CD4-positive, alpha-beta T cell treated with Interleukin-1 beta for 1 hour (primary cell): ENCODE measurements at regions not wholly inside any gene's neighbourhood (a gene's known extent, or its start where the extent isn't known, plus 50 kb on each side); places are given as distances from the start of the nearest gene placed in this dataset.
"Not testable (repeated sequence)": the region's sequence is repeated elsewhere in the genome, so short reads cannot be mapped to it uniquely, and the experiment has no call there.

Source experiments
- DNase-seq, 2 donors: peaks; one replicate each; pipeline ENCODE4 v3.0.0-alpha.2; 2020 to 2022

DNA sequence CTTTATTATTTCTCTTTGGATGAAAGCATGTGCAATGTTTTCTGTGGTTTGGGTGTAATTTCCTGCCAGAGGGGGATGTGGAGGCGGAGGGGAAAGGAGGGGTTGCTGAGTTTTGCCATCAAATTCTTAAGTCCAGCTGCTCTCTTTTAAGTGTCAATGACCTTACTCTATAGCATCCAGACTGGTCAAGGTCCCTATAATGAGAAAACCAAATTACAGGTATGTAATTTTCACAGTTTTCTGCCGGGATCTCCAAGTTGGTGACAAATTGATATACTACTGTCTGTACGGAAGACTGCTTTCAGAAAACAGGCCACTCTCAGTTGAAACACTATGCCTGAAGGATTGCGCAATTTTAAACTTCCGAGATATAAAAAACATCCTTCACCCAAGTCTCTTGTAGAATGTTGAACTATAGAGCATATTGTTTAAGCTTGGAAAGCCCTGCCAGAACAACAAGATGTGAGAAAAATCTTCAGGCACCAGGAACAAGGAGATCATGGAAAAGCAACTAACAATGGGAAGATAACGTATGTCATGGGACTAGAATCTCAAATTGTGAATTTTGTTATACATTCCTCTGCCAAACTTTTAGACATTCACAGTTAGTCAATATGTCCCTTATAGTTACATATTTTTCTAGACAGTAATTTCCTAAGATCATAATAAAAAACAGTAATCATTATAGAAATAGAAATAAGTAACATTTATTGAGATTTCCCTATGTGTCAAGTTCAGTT, 300.7 kb upstream of the SATB1 start:
- DNase-seq = peak; percentile 25 to 63

DNA sequence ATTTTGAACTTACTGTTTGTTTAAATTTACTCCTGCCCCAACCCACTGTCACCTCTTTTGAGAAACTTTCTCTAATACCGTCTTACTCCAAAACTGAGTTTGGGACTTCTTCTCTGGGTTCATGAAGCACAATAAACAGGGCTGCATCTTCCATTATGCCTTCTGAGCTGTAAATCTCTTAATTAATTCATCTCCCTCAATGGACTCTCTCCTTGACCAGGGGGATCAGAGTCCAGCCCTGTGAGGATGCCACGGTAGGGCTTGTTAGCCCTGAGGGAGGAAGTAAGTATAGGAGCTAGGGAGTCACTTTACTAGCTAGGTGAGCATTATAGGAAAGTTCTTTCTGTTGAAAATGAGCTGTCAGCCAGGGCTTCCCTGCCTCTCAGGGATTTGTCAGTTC, 299.3 kb upstream of the SATB1 start:
- DNase-seq = no peak

DNA sequence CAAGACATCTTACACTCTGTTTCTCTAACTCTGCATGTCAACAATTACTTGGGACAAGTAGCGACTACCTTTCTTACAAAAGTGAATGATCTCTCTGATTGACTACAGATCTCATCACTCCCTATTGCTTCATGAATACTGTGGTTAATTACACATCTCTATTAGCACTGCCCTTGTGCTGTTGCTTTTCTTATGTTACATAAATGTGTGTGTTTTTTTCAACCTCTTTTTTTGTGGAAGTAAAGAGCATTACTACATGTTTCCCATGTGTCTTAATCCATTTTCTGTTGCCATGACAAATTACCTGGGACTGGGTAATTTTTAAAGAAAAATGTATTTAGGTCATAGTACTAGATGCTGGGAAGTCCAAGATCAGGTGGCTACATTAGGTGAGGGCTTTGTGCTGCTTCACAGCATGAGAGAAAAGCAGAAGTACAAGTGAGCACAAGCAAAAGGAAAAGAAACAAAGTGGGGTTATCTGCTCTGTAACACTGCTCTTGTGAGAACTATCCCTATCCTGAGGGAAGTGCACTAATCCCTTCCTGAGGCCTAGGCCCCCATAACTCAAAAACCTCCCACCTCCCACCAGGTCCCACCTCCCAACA, 298.2 kb upstream of the SATB1 start:
- DNase-seq = no peak

DNA sequence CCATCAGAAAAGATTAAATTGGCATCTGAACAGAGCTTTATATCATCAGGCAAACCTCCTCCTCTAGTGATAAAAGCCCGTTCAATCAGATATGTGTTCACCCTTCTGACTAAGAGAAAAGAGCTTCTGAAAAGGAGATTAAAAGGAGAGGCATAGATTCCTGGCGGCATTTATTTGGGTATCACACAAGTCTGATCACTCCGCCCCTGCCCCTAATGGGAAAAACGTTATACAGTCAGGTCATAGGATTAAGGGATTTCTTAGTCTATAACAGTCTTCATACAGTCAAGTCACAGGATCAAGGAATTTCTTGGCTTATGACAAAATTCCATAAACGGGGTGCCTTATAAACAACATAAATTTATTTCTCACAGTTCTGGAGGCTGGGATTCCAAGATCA, 295.4 kb upstream of the SATB1 start:
- DNase-seq = no peak

DNA sequence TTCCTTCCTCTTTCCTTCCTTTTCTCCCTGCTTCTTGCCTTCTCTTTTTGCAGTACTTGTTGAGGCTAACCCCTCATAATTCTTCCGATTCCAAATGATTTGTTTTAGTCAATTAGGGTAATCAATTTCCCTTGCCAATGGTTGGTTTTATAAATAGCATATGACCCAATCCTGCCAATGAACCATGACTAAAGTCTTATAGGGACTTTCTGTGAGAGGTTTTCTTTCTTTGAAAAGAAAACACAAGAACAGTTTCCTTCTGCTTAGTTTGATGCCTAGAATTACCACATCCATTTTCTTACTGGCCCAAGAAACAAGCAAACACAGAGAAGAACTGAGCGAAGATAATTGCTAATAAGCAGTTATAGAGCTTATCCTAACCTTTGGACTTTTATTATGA, 292.5 kb upstream of the SATB1 start:
- DNase-seq = no peak

DNA sequence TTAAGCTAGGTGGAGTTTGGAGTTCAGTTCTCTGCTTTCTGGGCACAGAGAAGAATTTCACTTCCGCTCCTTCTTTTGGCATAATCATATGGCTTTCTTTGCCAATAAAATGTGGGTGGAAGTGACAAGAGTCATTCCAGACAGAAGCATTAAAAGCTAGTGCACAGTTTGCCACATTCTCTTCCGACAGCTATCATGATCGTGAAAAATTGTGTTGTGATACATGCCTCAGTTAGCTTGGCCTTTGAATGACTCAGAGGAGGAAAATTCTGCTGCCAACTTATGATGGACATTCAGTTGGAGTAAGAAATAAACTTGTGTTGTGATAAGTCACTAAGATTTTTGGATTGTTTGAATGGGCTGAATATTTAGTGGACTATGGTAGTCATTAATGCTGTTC, 291.7 kb upstream of the SATB1 start:
- no peak for DNase-seq

DNA sequence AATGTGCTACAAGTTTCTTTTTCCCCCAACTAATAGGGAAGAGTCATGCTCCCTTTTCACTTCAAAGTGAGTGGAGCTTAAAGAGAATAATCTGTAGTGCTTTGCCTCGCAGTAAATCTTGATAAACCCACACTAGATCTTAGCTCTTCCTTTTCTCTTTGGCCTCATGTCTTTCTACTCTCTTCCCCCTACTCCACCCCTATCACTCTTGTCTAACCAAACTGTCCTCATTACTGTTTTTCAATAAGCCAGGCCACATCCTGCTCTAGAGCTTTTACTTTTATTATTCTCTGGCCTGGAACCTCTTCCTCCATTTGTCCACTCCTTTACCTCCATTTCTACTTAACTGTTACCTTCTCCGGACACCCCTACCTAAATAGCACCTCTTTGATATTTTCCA, 291.0 kb upstream of the SATB1 start:
- no peak for DNase-seq

DNA sequence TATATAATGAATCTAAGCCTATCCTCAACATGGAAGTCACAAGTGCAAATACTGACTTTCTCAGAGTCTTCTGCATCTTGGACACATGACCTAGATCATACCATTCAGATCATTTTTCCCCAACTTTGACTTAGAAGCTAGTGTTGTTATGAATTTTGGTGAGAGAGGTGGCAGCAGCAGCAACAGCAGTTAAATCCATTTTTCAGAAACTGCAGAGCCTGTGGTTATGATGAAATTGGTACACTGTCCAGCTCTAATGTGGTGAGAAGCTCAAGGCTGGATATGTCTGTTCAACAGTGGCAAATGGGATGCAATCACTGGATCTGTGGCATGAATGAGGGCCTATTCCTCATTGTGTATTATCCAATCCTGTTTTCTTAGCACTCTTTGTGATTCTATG, 290.1 kb upstream of the SATB1 start:
- no peak for DNase-seq

DNA sequence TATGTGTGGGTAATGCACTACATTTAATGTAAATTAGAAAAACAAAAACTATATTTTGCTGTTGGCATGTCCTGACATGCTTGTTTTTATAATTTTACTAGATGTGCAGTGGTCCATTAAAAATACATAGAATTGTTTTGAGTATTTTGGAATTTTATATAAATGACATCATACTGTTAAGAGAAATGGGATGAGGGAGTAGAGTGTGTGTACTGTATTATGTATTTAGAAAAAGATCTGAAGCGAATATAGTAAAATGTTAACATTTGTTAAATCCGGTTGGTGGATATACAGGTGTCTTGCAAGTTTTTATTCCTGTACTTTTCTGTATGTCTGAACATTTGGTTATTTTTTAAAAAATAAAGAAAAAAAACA, 288.4 kb upstream of the SATB1 start:
- no peak for DNase-seq

DNA sequence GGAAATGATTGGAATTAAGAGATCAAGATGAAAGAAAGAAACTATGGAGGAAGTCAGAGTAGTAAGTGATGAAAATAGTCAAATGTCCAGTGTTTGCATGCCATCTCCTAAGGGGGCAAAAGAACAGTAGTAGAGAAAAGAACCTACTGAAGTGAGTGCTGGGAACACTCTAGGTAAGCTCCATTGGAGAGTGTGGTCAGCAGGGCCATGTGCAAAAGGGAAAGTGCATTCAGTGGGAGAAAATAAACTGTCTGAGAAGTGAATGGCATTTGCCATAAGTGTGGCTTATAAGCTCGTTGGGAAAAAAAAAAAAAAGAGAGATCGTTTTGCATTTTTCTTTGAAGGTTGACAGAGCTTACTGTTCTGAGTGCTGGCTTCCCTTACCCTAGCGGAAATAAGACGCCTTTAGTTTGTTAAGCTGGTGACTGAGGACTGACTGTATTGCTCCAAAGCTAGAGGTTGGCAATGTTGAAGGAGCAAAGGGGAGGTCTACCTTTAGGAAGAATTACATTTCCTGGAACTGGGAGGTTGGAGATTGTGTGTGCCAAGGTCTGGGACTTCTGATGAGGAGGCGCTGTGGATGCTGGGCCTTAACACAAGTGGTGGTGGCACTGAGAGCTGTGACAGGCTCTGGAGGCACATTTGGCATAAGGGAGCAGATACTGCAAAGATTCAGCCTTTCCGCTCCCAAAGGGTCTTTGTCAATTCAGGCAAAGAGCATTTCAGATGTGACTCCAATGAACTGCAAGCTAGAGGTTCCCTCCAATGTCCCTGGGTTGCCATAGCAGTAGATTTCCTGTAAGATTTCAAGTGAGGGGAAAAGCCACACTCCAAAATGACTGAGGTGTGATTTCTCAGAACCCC, 287.8 kb upstream of the SATB1 start:
- DNase-seq = peak in 1 of 2 donors; percentile 20

DNA sequence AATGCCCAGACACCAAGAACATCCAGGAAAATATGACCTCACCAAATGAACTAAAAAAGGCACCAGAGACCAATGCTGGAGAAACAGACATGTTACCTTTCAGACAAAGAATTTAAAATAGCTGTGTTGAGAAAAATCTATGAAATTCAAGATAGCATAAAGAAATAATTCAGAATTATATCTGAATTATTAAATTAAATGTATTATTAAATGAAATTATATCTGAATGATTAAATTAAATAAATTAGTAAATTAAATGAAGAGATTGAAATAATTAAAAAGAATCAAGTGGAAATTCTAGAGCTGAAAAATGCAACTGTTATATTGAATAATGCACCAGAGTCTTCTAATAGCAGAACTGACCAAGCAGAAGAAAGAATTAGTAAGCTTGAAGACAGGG, 279.2 kb upstream of the SATB1 start:
- DNase-seq = no peak

DNA sequence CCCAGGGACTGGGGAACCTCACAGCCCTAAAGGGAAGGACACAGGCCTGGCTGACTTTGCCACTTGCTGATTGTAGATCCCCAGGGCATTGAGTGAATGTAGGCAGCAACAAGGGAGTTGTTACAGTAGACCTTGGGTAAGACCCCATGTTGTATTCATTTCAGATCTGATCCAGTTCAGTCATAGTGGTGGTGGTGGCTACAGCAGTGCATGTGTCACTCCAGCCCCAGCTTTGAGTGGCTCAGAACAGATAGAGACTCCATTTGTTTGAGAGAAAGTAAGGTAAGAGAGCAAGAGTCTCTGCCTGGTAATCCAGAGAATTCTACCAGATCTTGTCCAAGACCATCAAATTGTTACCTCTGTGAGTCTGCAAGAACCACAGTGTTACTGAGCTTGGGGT, 278.7 kb upstream of the SATB1 start:
- no peak for DNase-seq

DNA sequence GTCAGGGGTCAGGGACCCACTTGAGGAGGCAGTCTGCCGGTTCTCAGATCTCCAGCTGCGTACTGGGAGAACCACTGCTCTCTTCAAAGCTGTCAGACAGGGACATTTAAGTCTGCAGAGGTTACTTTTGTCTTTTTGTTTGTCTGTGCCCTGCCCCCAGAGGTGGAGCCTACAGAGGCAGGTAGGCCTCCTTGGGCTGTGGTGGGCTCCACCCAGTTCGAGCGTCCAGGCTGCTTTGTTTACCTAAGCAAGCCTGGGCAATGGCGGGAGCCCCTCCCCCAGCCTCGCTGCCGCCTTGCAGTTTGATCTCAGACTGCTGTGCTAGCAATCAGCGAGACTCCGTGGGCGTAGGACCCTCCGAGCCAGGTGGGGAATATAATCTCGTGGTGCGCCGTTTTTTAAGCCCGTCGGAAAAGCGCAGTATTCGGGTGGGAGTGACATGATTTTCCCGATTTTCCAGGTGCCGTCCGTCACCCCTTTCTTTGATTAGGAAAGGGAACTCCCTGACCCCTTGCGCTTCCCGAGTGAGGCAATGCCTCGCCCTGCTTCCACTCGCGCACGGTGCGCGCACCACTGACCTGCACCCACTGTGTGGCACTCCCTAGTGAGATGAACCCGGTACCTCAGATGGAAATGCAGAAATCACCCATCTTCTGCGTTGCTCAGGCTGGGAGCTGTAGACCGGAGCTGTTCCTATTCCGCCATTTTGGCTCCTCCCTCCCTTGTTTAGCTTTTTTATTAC, 268.6 kb upstream of the SATB1 start:
- not testable (repeated sequence) for DNase-seq

DNA sequence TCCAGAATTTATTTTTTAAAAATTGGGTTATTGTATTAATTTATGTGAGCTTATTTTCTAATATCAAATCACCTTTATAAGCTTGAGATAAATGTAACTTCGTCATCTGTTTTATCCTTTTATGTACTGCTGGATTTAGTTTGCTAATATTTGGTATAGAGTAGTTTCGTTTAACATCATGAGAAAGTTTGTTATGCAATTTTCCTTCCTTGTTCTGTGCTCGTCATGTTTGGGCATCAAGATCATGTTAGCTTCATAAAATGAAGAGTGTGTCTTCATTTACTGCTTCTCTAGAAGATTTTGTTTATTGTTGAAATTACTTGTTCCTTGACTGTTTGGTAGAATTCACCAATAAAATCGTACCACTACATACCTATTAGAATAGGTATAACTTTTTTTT, 262.1 kb upstream of the SATB1 start:
- no peak for DNase-seq

DNA sequence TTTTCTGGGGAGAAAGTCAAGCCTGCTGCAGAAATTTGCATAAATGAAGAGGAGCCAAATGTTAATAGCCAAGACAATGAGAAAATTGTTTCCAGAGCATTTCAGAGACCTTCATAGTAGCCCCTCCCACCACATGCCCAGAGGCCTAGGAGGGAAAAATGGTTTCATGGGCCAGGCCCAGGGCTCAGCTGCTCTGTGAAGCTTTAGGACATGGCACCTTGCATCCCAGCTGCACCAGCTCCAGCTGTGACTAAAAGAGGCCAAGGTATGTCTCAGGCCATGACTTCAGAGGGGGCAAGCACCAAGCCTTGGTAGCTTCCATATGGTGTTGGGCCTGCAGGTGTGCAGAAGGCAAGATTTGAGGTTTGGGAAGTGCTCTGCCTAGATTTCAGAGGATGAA, 258.8 kb upstream of the SATB1 start:
- DNase-seq = no peak

DNA sequence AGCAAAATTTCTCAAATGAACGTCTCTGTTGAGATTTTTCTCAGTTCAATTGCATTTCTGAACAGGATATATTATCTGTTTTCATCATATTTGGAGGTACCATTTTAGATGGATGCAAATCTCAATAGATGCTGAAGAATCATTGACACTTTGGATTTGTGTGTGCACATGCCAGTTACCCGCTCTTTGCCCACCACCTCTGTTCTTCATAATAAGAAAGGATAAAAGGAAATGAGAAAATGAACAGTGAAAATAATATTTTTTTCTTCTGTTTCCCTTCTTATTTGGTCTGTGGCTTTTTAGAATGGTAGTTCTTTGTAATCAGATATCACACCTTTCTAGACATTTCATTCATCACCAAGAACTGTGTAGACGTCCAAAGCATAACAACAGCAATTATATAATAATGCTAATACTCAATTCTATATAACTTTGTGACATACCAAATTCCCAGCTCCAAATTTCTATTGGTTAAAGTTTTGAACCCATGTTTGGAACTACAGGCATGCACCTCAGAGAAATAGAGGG, 256.7 kb upstream of the SATB1 start:
- DNase-seq = no peak

DNA sequence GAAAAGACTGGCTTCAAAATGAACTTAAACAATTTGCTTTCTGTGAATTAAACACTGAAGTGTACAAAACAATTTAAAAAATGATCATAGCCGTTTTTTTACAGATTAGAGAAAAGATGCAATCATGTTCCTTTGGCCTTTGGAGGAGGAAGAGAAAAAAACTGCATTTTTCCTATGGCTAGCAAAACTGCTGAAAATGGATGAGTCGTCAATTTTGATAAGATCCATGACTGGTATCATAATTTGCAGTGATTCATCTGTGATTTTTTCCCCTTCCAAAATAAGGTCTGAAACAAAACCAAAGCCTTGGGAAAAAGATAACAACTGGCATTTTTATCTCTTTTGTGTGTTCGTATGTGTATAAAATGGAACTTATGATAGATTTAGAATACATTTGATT, 255.6 kb upstream of the SATB1 start:
- no peak for DNase-seq

DNA sequence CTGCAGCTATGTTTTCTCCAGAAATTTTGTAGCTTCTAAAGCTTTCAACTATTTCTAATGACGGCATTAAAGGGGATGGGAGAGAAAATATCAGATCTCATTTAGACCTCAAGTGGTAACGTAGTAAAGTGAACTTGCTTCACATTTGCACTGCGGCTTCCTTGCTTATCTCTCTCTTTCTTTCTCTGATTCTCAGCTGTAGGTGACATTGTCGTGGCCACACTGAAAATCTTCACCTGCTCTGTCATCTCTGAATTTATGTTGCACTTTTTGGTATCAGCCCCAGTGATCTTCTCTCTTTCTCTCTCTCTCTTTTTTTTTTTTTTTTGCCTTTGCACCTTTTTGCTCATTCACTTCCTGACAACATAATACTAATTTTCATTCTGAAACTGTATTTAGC, 254.1 kb upstream of the SATB1 start:
- DNase-seq = peak; percentile 30 to 50

DNA sequence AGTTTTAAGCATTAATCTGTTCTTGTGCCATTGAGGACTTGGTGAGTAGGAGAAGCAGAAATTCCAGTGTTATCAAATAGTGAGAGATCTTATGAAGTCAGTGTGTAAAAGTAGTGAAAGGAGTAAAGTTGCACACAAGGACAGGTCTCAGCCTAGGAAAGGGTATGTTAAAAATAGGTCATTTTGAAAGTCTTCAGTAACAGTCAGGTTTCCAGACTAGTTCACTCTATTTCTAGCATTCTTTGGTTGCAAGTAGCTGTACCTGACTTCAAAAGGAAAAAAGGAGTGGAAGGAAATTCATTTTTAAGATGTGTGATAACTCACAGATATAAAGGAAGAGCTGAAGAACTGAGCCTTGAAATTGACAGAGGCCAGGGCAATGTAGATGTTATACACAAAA, 250.1 kb upstream of the SATB1 start:
- no peak for DNase-seq

DNA sequence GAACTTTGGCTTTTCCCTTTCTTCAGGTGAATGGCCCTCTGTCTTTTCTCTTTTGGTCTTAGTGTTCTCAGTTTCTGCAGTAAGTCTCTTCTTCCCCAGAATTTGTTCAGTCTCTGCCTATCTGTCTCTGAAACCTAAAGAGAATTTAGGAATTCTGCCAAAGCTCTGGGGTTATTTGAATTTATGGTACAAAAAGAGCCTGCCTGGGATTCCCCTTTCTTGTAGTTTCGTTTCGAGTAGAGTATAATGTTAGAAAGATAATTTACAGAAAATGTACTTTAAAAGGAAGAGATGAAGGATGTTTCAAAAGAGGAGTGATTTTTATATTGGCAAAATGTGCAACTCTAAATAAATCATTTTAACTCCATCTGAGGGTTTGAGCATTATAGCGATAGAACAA, 247.4 kb upstream of the SATB1 start:
- no peak for DNase-seq

DNA sequence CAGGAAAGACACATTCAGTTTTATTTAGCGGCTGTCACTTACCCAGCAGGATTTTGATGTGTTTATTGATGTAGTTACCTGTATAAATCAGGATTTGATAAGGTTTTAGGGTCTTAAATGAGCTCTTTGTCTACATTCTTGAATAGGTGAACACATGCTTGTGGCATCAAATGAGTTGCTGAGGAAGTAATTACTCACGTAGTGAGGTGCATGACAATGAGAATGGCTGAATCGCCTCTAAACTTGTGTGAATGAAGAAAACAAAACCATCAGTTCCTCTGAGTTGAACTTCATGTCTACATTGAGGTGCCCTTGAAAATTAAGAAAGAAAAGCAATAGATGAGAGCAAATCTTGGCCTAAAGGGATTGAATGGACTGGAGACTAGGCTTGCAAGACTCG, 245.6 kb upstream of the SATB1 start:
- DNase-seq = no peak

DNA sequence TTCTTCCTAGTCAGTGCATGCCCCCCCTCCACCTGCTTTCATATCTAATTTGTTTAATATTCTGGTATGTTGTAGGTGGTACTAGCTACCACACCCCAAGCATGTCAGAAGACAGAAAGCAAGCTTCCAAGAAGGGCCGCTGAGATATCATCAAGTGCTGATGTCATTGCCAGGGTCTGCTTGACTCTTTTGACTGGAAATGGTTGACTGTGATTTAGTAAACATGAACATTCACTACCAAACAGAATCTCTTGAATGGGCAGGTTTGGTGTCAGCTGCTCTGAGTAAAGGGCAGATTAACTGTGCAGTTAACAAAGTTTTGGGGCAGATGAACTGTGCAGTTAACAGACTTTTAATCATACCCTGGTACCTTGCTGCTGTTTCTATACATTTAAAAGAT, 244.2 kb upstream of the SATB1 start:
- no peak for DNase-seq

DNA sequence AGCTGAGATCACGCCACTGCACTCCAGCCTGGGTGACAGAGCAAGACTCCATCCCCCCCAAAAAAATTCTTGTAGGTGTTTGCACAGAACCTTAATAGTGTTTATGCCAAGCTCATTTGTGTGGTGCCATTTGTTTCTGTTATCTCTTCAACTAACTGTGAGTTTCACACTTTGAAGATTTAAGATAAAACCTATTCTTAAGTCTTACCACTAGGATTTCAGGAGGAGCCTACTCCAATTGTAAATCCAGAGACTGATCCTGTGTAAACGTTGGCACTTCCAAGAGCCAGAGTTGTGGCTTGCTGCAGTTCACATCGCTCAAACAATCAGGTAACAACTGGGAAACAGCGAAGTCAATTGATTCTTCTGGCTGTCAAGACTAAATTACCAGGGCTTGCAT, 242.4 kb upstream of the SATB1 start:
- no peak for DNase-seq
